ENCODE measurements at regions not wholly inside any gene's neighbourhood (a gene's known extent, or its start where the extent isn't known, plus 50 kb on each side); places are given as distances from the start of the nearest gene placed in this dataset.

DNA sequence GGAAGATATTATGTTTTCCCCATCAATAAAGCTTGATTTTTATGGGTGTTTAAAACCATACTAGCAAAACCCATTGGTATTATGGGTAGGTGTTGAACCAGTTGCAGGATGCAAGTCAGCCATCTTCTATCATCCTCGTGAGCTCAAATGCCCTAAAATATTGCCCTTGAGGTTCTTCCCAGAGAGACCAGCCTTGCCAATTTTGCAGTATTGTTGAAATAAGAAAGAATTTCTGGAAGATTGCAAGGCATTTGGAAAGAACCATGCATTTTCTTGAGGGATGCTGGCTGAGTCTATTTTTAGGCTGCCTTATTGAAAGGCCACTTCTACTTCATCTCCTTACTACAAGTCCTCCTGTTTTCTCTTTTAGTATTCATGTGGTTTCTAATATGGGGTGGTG is 60.9 kb upstream of the SOD3 start:
- TF ChIP-seq, protein P1, sequence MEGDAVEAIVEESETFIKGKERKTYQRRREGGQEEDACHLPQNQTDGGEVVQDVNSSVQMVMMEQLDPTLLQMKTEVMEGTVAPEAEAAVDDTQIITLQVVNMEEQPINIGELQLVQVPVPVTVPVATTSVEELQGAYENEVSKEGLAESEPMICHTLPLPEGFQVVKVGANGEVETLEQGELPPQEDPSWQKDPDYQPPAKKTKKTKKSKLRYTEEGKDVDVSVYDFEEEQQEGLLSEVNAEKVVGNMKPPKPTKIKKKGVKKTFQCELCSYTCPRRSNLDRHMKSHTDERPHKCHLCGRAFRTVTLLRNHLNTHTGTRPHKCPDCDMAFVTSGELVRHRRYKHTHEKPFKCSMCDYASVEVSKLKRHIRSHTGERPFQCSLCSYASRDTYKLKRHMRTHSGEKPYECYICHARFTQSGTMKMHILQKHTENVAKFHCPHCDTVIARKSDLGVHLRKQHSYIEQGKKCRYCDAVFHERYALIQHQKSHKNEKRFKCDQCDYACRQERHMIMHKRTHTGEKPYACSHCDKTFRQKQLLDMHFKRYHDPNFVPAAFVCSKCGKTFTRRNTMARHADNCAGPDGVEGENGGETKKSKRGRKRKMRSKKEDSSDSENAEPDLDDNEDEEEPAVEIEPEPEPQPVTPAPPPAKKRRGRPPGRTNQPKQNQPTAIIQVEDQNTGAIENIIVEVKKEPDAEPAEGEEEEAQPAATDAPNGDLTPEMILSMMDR (optimal IDR thresholded peaks at IDR 0.05 in 1 of 3, IDR thresholded peaks at IDR 0.05 in 1 of 3, conservative IDR thresholded peaks at IDR 0.05 in 1 of 3; ENCODE audit: extremely low read depth in 1 of 3, insufficient read depth in 2 of 3, low read length in 3 of 3) = no peak
- TF ChIP-seq EZH2 (IDR thresholded peaks at IDR 0.05; ENCODE audit: low read length) = no peak

Data from keratinocyte (primary cell).